ENCODE measurements at regions not wholly inside any gene's neighbourhood (a gene's known extent, or its start where the extent isn't known, plus 50 kb on each side); places are given as distances from the start of the nearest gene placed in this dataset.
"Not testable (repeated sequence)": the region's sequence is repeated elsewhere in the genome, so short reads cannot be mapped to it uniquely, and the experiment has no call there.

GRCh38 chr21:43287111-43287760 lies 118.4 kb downstream of the CRYAA start:
- intact Hi-C loops (cut with micrococcal nuclease) = no loop called here
- no peak overlapping the region for H3K27ac Mint-ChIP-seq
- no peaks in the 10 kb centered on the region for H3K27me3 Mint-ChIP-seq
- ChIA-PET POLR2A (no interaction called here), CTCF (no interaction called here)
- H3K36me3 Mint-ChIP-seq (ENCODE audit: low read depth) = no peaks in the 10 kb centered on the region
- no peak overlapping the region for H3K4me3 Mint-ChIP-seq
- peaks cover 3% of the 10 kb centered on the region for H3K9me3 Mint-ChIP-seq
- TF ChIP-seq, protein P1, sequence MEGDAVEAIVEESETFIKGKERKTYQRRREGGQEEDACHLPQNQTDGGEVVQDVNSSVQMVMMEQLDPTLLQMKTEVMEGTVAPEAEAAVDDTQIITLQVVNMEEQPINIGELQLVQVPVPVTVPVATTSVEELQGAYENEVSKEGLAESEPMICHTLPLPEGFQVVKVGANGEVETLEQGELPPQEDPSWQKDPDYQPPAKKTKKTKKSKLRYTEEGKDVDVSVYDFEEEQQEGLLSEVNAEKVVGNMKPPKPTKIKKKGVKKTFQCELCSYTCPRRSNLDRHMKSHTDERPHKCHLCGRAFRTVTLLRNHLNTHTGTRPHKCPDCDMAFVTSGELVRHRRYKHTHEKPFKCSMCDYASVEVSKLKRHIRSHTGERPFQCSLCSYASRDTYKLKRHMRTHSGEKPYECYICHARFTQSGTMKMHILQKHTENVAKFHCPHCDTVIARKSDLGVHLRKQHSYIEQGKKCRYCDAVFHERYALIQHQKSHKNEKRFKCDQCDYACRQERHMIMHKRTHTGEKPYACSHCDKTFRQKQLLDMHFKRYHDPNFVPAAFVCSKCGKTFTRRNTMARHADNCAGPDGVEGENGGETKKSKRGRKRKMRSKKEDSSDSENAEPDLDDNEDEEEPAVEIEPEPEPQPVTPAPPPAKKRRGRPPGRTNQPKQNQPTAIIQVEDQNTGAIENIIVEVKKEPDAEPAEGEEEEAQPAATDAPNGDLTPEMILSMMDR (IDR thresholded peaks at IDR 0.05) = no peak
- H3K4me1 Mint-ChIP-seq (ENCODE audit: low read depth) = peaks cover 4% of the 10 kb centered on the region
- peak; percentile 69 for ATAC-seq
- peak; percentile 49 for DNase-seq

- no peak for ATAC-seq
- CTCF ChIA-PET = no interaction called here
- intact Hi-C loops (cut with micrococcal nuclease) = no loop called here
- POLR2A ChIA-PET = no interaction called here
- TF ChIP-seq, protein P1 (IDR thresholded peaks at IDR 0.05) = no peak
- H3K36me3 Mint-ChIP-seq (ENCODE audit: low read depth) = no peaks in the 10 kb centered on the region
- no peak overlapping the region for H3K27ac Mint-ChIP-seq
- no peak for DNase-seq
- no peak overlapping the region for H3K4me3 Mint-ChIP-seq
- no peaks in the 10 kb centered on the region for H3K27me3 Mint-ChIP-seq
- H3K4me1 Mint-ChIP-seq (ENCODE audit: low read depth) = peaks cover 4% of the 10 kb centered on the region
- H3K9me3 Mint-ChIP-seq = peaks cover 3% of the 10 kb centered on the region
These were observed 117.4 kb downstream of the CRYAA start for GRCh38 chr21:43286196-43286595.

GRCh38 chr21:43284700-43285099 lies 115.9 kb downstream of the CRYAA start:
- no peak for ATAC-seq
- Mint-ChIP-seq H3K9me3 (peaks cover 3% of the 10 kb centered on the region), H3K4me1 (ENCODE audit: low read depth) (peaks cover 7% of the 10 kb centered on the region), H3K27me3 (no peaks in the 10 kb centered on the region), H3K36me3 (ENCODE audit: low read depth) (no peaks in the 10 kb centered on the region), H3K27ac (no peak overlapping the region), H3K4me3 (no peak overlapping the region)
- DNase-seq = no peak
- intact Hi-C loops (cut with micrococcal nuclease) = no loop called here
- ChIA-PET POLR2A (no interaction called here), CTCF (no interaction called here)
- TF ChIP-seq, protein P1 (IDR thresholded peaks at IDR 0.05) = no peak

- H3K27me3 Mint-ChIP-seq = no peaks in the 10 kb centered on the region
- TF ChIP-seq, protein P1 (IDR thresholded peaks at IDR 0.05) = no peak
- no peak for DNase-seq
- no peaks in the 10 kb centered on the region for H3K36me3 Mint-ChIP-seq (ENCODE audit: low read depth)
- CTCF ChIA-PET = no interaction called here
- intact Hi-C loops (cut with micrococcal nuclease) = no loop called here
- H3K4me3 Mint-ChIP-seq = no peak overlapping the region
- ATAC-seq = no peak
- peaks cover under 1% of the 10 kb centered on the region for H3K9me3 Mint-ChIP-seq
- peaks cover 7% of the 10 kb centered on the region for H3K4me1 Mint-ChIP-seq (ENCODE audit: low read depth)
- no peak overlapping the region for H3K27ac Mint-ChIP-seq
- POLR2A ChIA-PET = no interaction called here
These were observed 115.4 kb downstream of the CRYAA start for GRCh38 chr21:43284238-43284637.

DNA sequence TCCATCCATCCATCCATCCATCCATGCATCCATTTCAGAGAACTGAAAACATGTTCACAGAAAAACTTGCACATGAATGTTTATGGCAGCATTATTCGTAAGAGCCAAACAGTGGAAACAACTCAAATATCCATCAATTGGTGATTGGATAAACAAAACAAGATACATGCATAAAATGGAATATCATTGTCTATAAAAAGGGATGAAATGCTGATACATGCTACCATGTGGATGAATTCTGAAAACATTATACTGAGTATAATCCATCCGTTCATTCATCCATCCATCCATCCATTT lies 115.1 kb downstream of the CRYAA start:
- ATAC-seq; H3K36me3 Mint-ChIP-seq (ENCODE audit: low read depth); H3K4me3 Mint-ChIP-seq; H3K9me3 Mint-ChIP-seq; H3K27ac Mint-ChIP-seq; H3K4me1 Mint-ChIP-seq (ENCODE audit: low read depth); CTCF ChIA-PET; H3K27me3 Mint-ChIP-seq; POLR2A ChIA-PET; DNase-seq; intact Hi-C loops (cut with micrococcal nuclease): not testable (repeated sequence)

Data from activated CD8-positive, alpha-beta T cell treated with anti-CD3 and anti-CD28 coated beads for 36 hours (primary cell).